Muscle layer of colon (tissue), 2 donors: ENCODE measurements at regions not wholly inside any gene's neighbourhood (a gene's known extent, or its start where the extent isn't known, plus 50 kb on each side); places are given as distances from the start of the nearest gene placed in this dataset.

ENCODE experiments used
- H3K27ac ChIP-seq: one replicate; pipeline ENCODE4 v1.7.0; 2013; ENCODE audit warnings: low read depth, mild to moderate bottlenecking, low read length, moderate library complexity
- H3K27me3 ChIP-seq, 2 donors: one replicate each; pipeline ENCODE4 v1.7.0; 2013; ENCODE audit warnings: low read length in 2 of 2, mild to moderate bottlenecking in 2 of 2; ENCODE audit not compliant: insufficient read depth in 2 of 2, control insufficient read depth in 1 of 2
- H3K36me3 ChIP-seq: one replicate; pipeline ENCODE4 v1.7.0; 2013; ENCODE audit warnings: mild to moderate bottlenecking, low read length; ENCODE audit not compliant: insufficient read depth
- H3K4me1 ChIP-seq: one replicate; pipeline ENCODE4 v1.7.0; 2013; ENCODE audit warnings: mild to moderate bottlenecking, low read length; ENCODE audit not compliant: insufficient read depth
- H3K4me3 ChIP-seq, 2 donors: one replicate each; pipeline ENCODE4 v1.7.0; 2013; ENCODE audit warnings: low read length in 2 of 2, low read depth in 1 of 2, mild to moderate bottlenecking in 1 of 2, moderate library complexity in 1 of 2
- H3K9ac ChIP-seq: one replicate; pipeline ENCODE4 v1.7.0; 2013; ENCODE audit warnings: low read length
- H3K9me3 ChIP-seq: one replicate; pipeline ENCODE4 v1.7.0; 2013; ENCODE audit warnings: mild to moderate bottlenecking, low read length
- donor health status: abdominal sarcoma.
- donor health status: Adenocarcinoma of cecum.

- Histone ChIP-seq H3K9ac (no peak overlapping the region), H3K4me3 (no peak overlapping the region), H3K27ac (no peak overlapping the region), H3K36me3 (no peaks in the 10 kb centered on the region), H3K4me1 (peaks cover 5% of the 10 kb centered on the region), H3K9me3 (no peaks in the 10 kb centered on the region), H3K27me3 (no peaks in the 10 kb centered on the region)
These were observed 806.2 kb downstream of the GALC start for GRCh38 chr14:87186737-87187136.

GRCh38 chr14:87185961-87186560, 806.9 kb downstream of the GALC start:
- peaks cover 5% of the 10 kb centered on the region for H3K4me1 ChIP-seq
- H3K9ac ChIP-seq, result no peak overlapping the region
- no peaks in the 10 kb centered on the region for H3K36me3 ChIP-seq
- no peaks in the 10 kb centered on the region for H3K9me3 ChIP-seq
- H3K27me3 ChIP-seq, result no peaks in the 10 kb centered on the region
- no peak overlapping the region for H3K4me3 ChIP-seq
- no peak overlapping the region for H3K27ac ChIP-seq

GRCh38 chr14:87184180-87184579, 808.8 kb downstream of the GALC start:
- Histone ChIP-seq H3K27ac (no peak overlapping the region), H3K27me3 (no peaks in the 10 kb centered on the region), H3K4me3 (no peak overlapping the region), H3K9me3 (no peaks in the 10 kb centered on the region), H3K4me1 (peaks cover 5% of the 10 kb centered on the region), H3K36me3 (no peaks in the 10 kb centered on the region), H3K9ac (no peak overlapping the region)

- no peak overlapping the region for H3K27ac ChIP-seq
These were observed 811.7 kb downstream of the GALC start for GRCh38 chr14:87181288-87181687.

GRCh38 chr14:87179936-87180335, 813.0 kb downstream of the GALC start:
- Histone ChIP-seq H3K4me1 (no peaks in the 10 kb centered on the region), H3K9ac (no peak overlapping the region), H3K27me3 (no peaks in the 10 kb centered on the region), H3K27ac (no peak overlapping the region), H3K36me3 (no peaks in the 10 kb centered on the region), H3K4me3 (no peak overlapping the region), H3K9me3 (no peaks in the 10 kb centered on the region)

More at GRCh38 chr14:87181288-87181687, 811.7 kb downstream of the GALC start:
- Histone ChIP-seq H3K9me3 (no peaks in the 10 kb centered on the region), H3K4me1 (peaks cover 5% of the 10 kb centered on the region), H3K9ac (no peak overlapping the region), H3K36me3 (no peaks in the 10 kb centered on the region), H3K4me3 (no peak overlapping the region), H3K27me3 (no peaks in the 10 kb centered on the region)

GRCh38 chr14:87178277-87178676, 814.7 kb downstream of the GALC start:
- Histone ChIP-seq H3K27me3 (no peaks in the 10 kb centered on the region), H3K4me1 (no peaks in the 10 kb centered on the region), H3K9ac (no peak overlapping the region), H3K9me3 (no peaks in the 10 kb centered on the region), H3K4me3 (no peak overlapping the region), H3K27ac (no peak overlapping the region), H3K36me3 (no peaks in the 10 kb centered on the region)

- H3K27me3 ChIP-seq, result no peaks in the 10 kb centered on the region
- no peaks in the 10 kb centered on the region for H3K9me3 ChIP-seq
- no peak overlapping the region for H3K27ac ChIP-seq
- H3K4me1 ChIP-seq, result no peaks in the 10 kb centered on the region
- H3K9ac ChIP-seq, result no peak overlapping the region
- no peak overlapping the region for H3K4me3 ChIP-seq
- no peaks in the 10 kb centered on the region for H3K36me3 ChIP-seq
These were observed 817.8 kb downstream of the GALC start for GRCh38 chr14:87175175-87175574.

GRCh38 chr14:87171141-87171540, 821.8 kb downstream of the GALC start:
- H3K9ac ChIP-seq, result no peak overlapping the region
- H3K9me3 ChIP-seq, result no peaks in the 10 kb centered on the region
- no peak overlapping the region for H3K27ac ChIP-seq
- H3K4me1 ChIP-seq, result no peaks in the 10 kb centered on the region
- H3K4me3 ChIP-seq, result no peak overlapping the region
- H3K27me3 ChIP-seq, result no peaks in the 10 kb centered on the region
- H3K36me3 ChIP-seq, result no peaks in the 10 kb centered on the region

- Histone ChIP-seq H3K9me3 (no peaks in the 10 kb centered on the region), H3K9ac (no peak overlapping the region), H3K27me3 (no peaks in the 10 kb centered on the region)
These were observed 822.8 kb downstream of the GALC start for GRCh38 chr14:87170179-87170578.

GRCh38 chr14:87169362-87169761, 823.6 kb downstream of the GALC start:
- no peak overlapping the region for H3K4me3 ChIP-seq
- no peaks in the 10 kb centered on the region for H3K9me3 ChIP-seq
- no peaks in the 10 kb centered on the region for H3K27me3 ChIP-seq
- no peak overlapping the region for H3K9ac ChIP-seq
- no peak overlapping the region for H3K27ac ChIP-seq
- H3K36me3 ChIP-seq, result no peaks in the 10 kb centered on the region
- H3K4me1 ChIP-seq, result no peaks in the 10 kb centered on the region

More at GRCh38 chr14:87170179-87170578, 822.8 kb downstream of the GALC start:
- Histone ChIP-seq H3K36me3 (no peaks in the 10 kb centered on the region), H3K4me1 (no peaks in the 10 kb centered on the region), H3K4me3 (no peak overlapping the region), H3K27ac (no peak overlapping the region)

- H3K36me3 ChIP-seq, result no peaks in the 10 kb centered on the region
- H3K4me1 ChIP-seq, result peaks cover 8% of the 10 kb centered on the region
- H3K27me3 ChIP-seq, result no peaks in the 10 kb centered on the region
- no peak overlapping the region for H3K9ac ChIP-seq
- no peak overlapping the region for H3K27ac ChIP-seq
- no peak overlapping the region for H3K4me3 ChIP-seq
- H3K9me3 ChIP-seq, result no peaks in the 10 kb centered on the region
These were observed 831.5 kb downstream of the GALC start for GRCh38 chr14:87161502-87161901.

- Histone ChIP-seq H3K27me3 (no peaks in the 10 kb centered on the region), H3K4me3 (no peak overlapping the region), H3K36me3 (no peaks in the 10 kb centered on the region), H3K27ac (no peak overlapping the region), H3K9me3 (no peaks in the 10 kb centered on the region), H3K4me1 (peaks cover 8% of the 10 kb centered on the region), H3K9ac (no peak overlapping the region)
These were observed 832.0 kb downstream of the GALC start for GRCh38 chr14:87160989-87161388.
